Gastrocnemius medialis (tissue), 4 donors: ENCODE measurements at regions not wholly inside any gene's neighbourhood (a gene's known extent, or its start where the extent isn't known, plus 50 kb on each side); places are given as distances from the start of the nearest gene placed in this dataset.

Source experiments
- ATAC-seq, 2 donors: fragments of 150-250 bp; one replicate each; pipeline ENCODE4 v1.9.1; 2016
- DNase-seq, 2 donors: peaks; one replicate each; pipeline ENCODE4 v3.0.0-alpha.2; 2019
- H3K27ac ChIP-seq, 4 donors: fragments of 200-600 bp; sonication (generic); 1 replicate in 1 of 4; 2 replicates in 3 of 4; pipeline ENCODE4 v1.5.1; 2016 to 2018; ENCODE audit warnings: mild to moderate bottlenecking in 2 of 4, moderate library complexity in 1 of 4
- H3K27me3 ChIP-seq, 3 donors: fragments of 200-600 bp; sonication (generic) in 2 of 3; 1 replicate in 1 of 3; 2 replicates in 2 of 3; pipeline versions ENCODE4 v1.5.1 to v1.6.0; 2016 to 2019; ENCODE audit warnings: mild to moderate bottlenecking in 1 of 3, moderate library complexity in 1 of 3
- H3K36me3 ChIP-seq, 2 donors: fragments of 200-600 bp; sonication (generic) in 1 of 2; one replicate each; pipeline ENCODE4 v1.5.1; 2017 to 2018
- H3K4me1 ChIP-seq, 2 donors: fragments of 200-600 bp; sonication (generic) in 1 of 2; one replicate each; pipeline ENCODE4 v1.5.1; 2016 to 2017; ENCODE audit warnings: mild to moderate bottlenecking in 2 of 2
- H3K4me3 ChIP-seq, 4 donors: fragments of 200-600 bp; sonication (generic) in 3 of 4; 1 replicate in 1 of 4; 2 replicates in 3 of 4; pipeline ENCODE4 v1.5.1; 2016 to 2019; ENCODE audit warnings: mild to moderate bottlenecking in 2 of 4
- H3K9me3 ChIP-seq, 3 donors: fragments of 200-600 bp; sonication (generic) in 2 of 3; 1 replicate in 1 of 3; 2 replicates in 2 of 3; pipeline ENCODE4 v1.5.1; 2016 to 2019
- CTCF ChIP-seq, 5 experiments: fragments of 450-650 bp in 3 of 5; fragments of 200-600 bp in 2 of 5; sonication (generic) in 2 of 5; IDR thresholded peaks in 4 of 5; conservative IDR thresholded peaks in 1 of 5; 1 replicate in 4 of 5; 2 replicates in 1 of 5; pipeline ENCODE4 v1.5.1; 2016 to 2019; ENCODE audit warnings: antibody characterized with exemption in 5 of 5, mild to moderate bottlenecking in 3 of 5, moderate library complexity in 3 of 5
- POLR2A ChIP-seq, 2 donors: fragments of 450-650 bp; IDR thresholded peaks; one replicate each; pipeline ENCODE4 v1.6.1; 2017; ENCODE audit warnings: antibody characterized with exemption in 2 of 2, mild to moderate bottlenecking in 2 of 2, moderate library complexity in 2 of 2
- in situ Hi-C, 4 donors: fragments of 200-750 bp; cut with MboI; loops; one replicate each; pipeline versions ENCODE4 v1.15.0 to v1.8.0; 2017; ENCODE audit warnings: low sequenced_read_pairs in 4 of 4
- intact Hi-C: fragments of 100-400 bp; cut with DNase I; formaldehyde crosslinking; loops from one replicate; pipeline ENCODE4 v1.15.1; 2023; ENCODE audit warnings: low total_unique reads

- Histone ChIP-seq H3K9me3 (no peaks in the 10 kb centered on the region), H3K27ac (no peak overlapping the region), H3K27me3 (no peaks in the 10 kb centered on the region), H3K36me3 (no peaks in the 10 kb centered on the region), H3K4me1 (no peaks in the 10 kb centered on the region), H3K4me3 (no peak overlapping the region)
- in situ Hi-C loops: no loop called here
- TF ChIP-seq CTCF (IDR thresholded peaks at IDR 0.05 in 4 of 5, conservative IDR thresholded peaks at IDR 0.05 in 1 of 5): no peak
- TF ChIP-seq POLR2A (IDR thresholded peaks at IDR 0.05): no peak
- intact Hi-C loops: no loop called here
- ATAC-seq (no peak), DNase-seq (no peak)
Observed at GRCh38 chr6:92468066-92468465, 951.3 kb downstream of the EPHA7 start.

GRCh38 chr6:92460133-92460532 lies 959.2 kb downstream of the EPHA7 start:
- DNase-seq (no peak), ATAC-seq (no peak)
- no peaks in the 10 kb centered on the region for H3K9me3 ChIP-seq
- in situ Hi-C loops: no loop called here
- no peaks in the 10 kb centered on the region for H3K4me1 ChIP-seq
- TF ChIP-seq CTCF (IDR thresholded peaks at IDR 0.05 in 4 of 5, conservative IDR thresholded peaks at IDR 0.05 in 1 of 5) (no peak), POLR2A (IDR thresholded peaks at IDR 0.05) (no peak)
- no peak overlapping the region for H3K27ac ChIP-seq
- no peaks in the 10 kb centered on the region for H3K27me3 ChIP-seq
- H3K36me3 ChIP-seq: no peaks in the 10 kb centered on the region
- intact Hi-C loops: no loop called here
- H3K4me3 ChIP-seq: no peak overlapping the region

- H3K4me3 ChIP-seq: no peak overlapping the region
- DNase-seq: no peak
- intact Hi-C loops (no loop called here), in situ Hi-C loops (no loop called here)
- no peaks in the 10 kb centered on the region for H3K36me3 ChIP-seq
- no peak for TF ChIP-seq POLR2A (IDR thresholded peaks at IDR 0.05)
- TF ChIP-seq CTCF (IDR thresholded peaks at IDR 0.05 in 4 of 5, conservative IDR thresholded peaks at IDR 0.05 in 1 of 5): no peak
- H3K4me1 ChIP-seq: no peaks in the 10 kb centered on the region
- no peaks in the 10 kb centered on the region for H3K27me3 ChIP-seq
- H3K9me3 ChIP-seq: no peaks in the 10 kb centered on the region
- no peak for ATAC-seq
- H3K27ac ChIP-seq: no peak overlapping the region
Observed at GRCh38 chr6:92459606-92460005, 959.8 kb downstream of the EPHA7 start.

GRCh38 chr6:92446052-92446451 lies 973.3 kb downstream of the EPHA7 start:
- in situ Hi-C loops: no loop called here
- no peaks in the 10 kb centered on the region for H3K36me3 ChIP-seq
- no peaks in the 10 kb centered on the region for H3K27me3 ChIP-seq
- no peak for TF ChIP-seq POLR2A (IDR thresholded peaks at IDR 0.05)
- TF ChIP-seq CTCF (IDR thresholded peaks at IDR 0.05 in 4 of 5, conservative IDR thresholded peaks at IDR 0.05 in 1 of 5): no peak
- intact Hi-C loops: no loop called here
- H3K9me3 ChIP-seq: no peaks in the 10 kb centered on the region
- no peak overlapping the region for H3K27ac ChIP-seq
- no peaks in the 10 kb centered on the region for H3K4me1 ChIP-seq
- DNase-seq (no peak), ATAC-seq (no peak)
- no peak overlapping the region for H3K4me3 ChIP-seq

GRCh38 chr6:92433911-92434310 lies 985.4 kb downstream of the EPHA7 start:
- TF ChIP-seq CTCF (IDR thresholded peaks at IDR 0.05 in 4 of 5, conservative IDR thresholded peaks at IDR 0.05 in 1 of 5) (no peak), POLR2A (IDR thresholded peaks at IDR 0.05) (no peak)
- DNase-seq: no peak
- Histone ChIP-seq H3K36me3 (no peaks in the 10 kb centered on the region), H3K27me3 (no peaks in the 10 kb centered on the region), H3K4me1 (no peaks in the 10 kb centered on the region), H3K27ac (no peak overlapping the region), H3K4me3 (no peak overlapping the region), H3K9me3 (no peaks in the 10 kb centered on the region)
- intact Hi-C loops (no loop called here), in situ Hi-C loops (no loop called here)
- no peak for ATAC-seq
